BJ (cell line): ENCODE measurements at regions not wholly inside any gene's neighbourhood (a gene's known extent, or its start where the extent isn't known, plus 50 kb on each side); places are given as distances from the start of the nearest gene placed in this dataset.

ENCODE experiments used
- CTCF ChIA-PET: fragments of 350-600 bp; formaldehyde crosslinking; extraction: SDS; loops from one replicate; lab custom pipeline; 2021; ENCODE audit warnings: antibody characterized with exemption, inconsistent platforms; lab: Yijun Ruan, JAX
- POLR2A ChIA-PET: fragments of 300-600 bp; sonication (Branson Sonifier 250); formaldehyde crosslinking; extraction: SDS; loops from one replicate; lab custom pipeline; 2021; ENCODE audit warnings: antibody characterized with exemption; lab: Charles Lee
- DNase-seq: peaks from one replicate; pipeline ENCODE4 v3.0.0-alpha.2; 2011; ENCODE audit warnings: low read depth
- H3K27me3 ChIP-seq: 2 replicates; pipeline ENCODE4 v1.6.0; 2011; ENCODE audit warnings: low read length; ENCODE audit not compliant: control insufficient read depth, insufficient read depth
- H3K36me3 ChIP-seq: 2 replicates; pipeline ENCODE4 v1.5.1; 2011; ENCODE audit warnings: low read length; ENCODE audit not compliant: control insufficient read depth, insufficient read depth
- H3K4me3 ChIP-seq: 2 replicates; pipeline ENCODE4 v1.5.1; 2011; ENCODE audit warnings: low read depth, mild to moderate bottlenecking, control low read depth, low read length
- TF ChIP-seq, protein P1 (sequence below): IDR thresholded peaks from 2 replicates; pipeline ENCODE4 v1.5.1; 2011; ENCODE audit warnings: low read depth, mild to moderate bottlenecking, control low read depth, inconsistent platforms, low read length, moderate library complexity; ENCODE audit not compliant: insufficient read depth

DNA sequence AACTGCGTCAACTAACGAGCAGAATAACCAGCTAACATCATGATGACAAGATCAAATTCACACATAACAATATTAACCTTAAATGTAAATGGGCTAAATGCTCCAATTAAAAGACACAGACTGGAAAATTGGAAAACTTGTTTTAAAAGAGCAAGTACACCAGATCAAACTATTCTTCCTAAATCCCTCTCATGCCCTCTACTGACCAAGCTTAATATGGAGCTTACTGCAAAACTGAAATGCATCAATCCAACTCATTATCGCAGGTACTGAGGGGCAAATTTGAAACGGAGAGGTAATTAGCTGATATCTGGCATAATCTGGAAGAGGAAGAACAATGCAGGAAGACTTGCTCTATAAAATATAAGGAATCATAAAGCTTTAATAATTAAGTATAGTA lies 1223.8 kb downstream of the NXPH1 start:
- CTCF ChIA-PET: no interaction called here
- H3K36me3 ChIP-seq: no peaks in the 10 kb centered on the region
- no peak overlapping the region for H3K4me3 ChIP-seq
- DNase-seq: no peak
- no peaks in the 10 kb centered on the region for H3K27me3 ChIP-seq
- POLR2A ChIA-PET: no interaction called here
- TF ChIP-seq, protein P1, sequence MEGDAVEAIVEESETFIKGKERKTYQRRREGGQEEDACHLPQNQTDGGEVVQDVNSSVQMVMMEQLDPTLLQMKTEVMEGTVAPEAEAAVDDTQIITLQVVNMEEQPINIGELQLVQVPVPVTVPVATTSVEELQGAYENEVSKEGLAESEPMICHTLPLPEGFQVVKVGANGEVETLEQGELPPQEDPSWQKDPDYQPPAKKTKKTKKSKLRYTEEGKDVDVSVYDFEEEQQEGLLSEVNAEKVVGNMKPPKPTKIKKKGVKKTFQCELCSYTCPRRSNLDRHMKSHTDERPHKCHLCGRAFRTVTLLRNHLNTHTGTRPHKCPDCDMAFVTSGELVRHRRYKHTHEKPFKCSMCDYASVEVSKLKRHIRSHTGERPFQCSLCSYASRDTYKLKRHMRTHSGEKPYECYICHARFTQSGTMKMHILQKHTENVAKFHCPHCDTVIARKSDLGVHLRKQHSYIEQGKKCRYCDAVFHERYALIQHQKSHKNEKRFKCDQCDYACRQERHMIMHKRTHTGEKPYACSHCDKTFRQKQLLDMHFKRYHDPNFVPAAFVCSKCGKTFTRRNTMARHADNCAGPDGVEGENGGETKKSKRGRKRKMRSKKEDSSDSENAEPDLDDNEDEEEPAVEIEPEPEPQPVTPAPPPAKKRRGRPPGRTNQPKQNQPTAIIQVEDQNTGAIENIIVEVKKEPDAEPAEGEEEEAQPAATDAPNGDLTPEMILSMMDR: no peak

DNA sequence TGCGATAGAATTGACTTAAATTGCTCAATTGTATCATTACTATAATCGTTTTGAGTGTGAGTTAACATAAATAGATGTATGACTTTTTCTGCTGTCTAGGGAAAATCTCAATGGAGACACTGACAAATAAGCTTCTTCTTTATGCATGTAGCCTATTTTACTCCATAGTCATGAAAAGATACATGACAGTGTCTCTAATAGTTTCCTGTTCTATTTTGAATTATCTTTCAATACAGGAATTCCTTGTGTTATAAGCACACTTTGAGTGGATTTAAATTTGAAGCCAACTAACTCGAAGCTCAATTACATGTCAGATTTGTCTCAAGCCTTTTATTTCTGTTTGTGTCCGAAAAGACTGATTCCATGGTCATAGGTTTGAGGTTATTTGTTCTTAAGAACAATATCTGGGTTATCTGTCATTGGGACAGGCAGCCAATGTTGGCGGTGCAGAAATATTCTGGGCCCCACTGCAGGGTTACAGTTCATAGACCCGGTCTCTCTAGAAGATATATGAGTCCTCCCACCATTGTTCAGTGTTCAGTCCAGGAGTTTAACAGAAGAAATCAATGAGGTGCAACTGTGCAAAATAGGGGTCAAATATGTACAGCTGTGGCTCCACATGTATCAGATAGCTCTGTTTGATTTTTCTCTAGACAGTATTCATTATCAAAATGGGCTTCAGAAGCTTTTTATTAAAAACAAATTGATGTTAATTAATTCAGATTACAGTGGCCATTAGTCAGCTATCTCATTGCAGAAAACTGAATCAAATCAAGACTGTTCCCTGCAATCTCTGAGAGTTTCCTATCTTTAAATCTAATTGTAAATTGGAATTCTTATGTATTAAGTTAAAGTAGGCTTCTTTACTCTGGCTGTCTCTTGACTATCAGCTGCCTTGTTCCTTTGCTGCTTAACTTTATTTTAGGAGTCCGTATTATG lies 1238.8 kb downstream of the NXPH1 start:
- TF ChIP-seq, protein P1: no peak
- no peak for DNase-seq
- ChIA-PET CTCF (no interaction called here), POLR2A (no interaction called here)
- H3K4me3 ChIP-seq: no peak overlapping the region
- H3K27me3 ChIP-seq: no peaks in the 10 kb centered on the region
- H3K36me3 ChIP-seq: no peaks in the 10 kb centered on the region

DNA sequence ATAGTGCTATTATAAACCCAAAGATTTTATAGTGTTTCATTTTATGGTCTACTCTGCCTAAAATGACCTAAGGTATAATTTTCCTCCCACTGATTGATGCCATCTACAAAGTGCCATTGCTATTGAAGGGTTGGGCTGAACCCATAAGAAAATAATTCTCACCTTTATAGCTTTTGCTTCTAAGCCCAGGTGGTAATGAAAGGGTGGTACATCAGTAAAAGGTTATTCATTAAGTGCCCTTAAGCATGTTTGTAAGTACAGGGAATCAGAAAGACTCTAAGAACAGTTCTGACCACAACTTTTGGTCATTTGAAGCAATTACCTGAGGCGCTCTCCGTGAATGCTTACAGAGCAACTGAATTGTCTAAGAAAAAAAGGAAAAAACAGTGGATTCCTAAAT lies 1247.3 kb downstream of the NXPH1 start:
- CTCF ChIA-PET: no interaction called here
- no peaks in the 10 kb centered on the region for H3K27me3 ChIP-seq
- H3K36me3 ChIP-seq: no peaks in the 10 kb centered on the region
- POLR2A ChIA-PET: no interaction called here
- H3K4me3 ChIP-seq: no peak overlapping the region
- no peak for DNase-seq
- TF ChIP-seq, protein P1: no peak

DNA sequence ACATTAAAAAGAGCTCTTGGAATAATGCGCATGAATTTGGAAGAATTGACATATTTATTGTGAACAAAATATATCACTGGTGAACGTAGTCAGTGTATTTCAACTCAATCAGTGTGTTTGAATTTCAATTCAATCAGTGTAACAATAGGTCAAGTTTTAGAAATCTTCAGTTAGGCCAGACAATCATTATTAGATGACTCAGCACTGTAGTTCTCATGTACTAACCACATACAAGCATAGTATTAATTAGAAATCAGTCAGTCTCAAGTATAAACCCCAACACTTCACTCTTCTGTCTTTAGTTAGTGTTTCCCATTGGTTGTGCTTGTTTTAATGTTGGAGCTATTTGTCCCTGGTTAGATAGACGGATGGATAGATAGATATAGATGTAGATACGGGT lies 1247.9 kb downstream of the NXPH1 start:
- Histone ChIP-seq H3K4me3 (no peak overlapping the region), H3K36me3 (no peaks in the 10 kb centered on the region), H3K27me3 (no peaks in the 10 kb centered on the region)
- ChIA-PET CTCF (no interaction called here), POLR2A (no interaction called here)
- TF ChIP-seq, protein P1: no peak
- DNase-seq: no peak

DNA sequence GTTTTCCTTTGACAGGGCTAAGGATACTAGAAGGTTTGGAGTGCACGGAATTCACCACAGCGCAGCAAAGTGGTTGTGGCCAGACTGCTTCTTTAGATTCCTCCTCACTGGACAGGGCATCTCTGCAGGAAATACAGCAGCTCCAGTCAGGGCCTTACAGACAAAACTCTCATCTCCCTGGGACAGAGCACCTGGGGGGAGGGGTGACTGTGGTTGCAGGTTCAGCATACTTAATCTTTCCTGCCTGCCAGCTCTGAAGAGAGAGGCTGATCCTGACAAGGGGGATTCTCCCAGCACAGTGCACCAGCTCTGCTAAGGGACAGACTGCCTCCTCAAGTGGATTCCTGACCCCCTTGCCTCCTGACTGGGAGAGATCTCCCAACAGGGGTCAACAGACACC lies 1257.9 kb downstream of the NXPH1 start:
- TF ChIP-seq, protein P1: no peak

More for the DNA sequence above, 1257.9 kb downstream of the NXPH1 start:
- no peak overlapping the region for H3K4me3 ChIP-seq
- no peaks in the 10 kb centered on the region for H3K27me3 ChIP-seq
- POLR2A ChIA-PET: no interaction called here
- no peak for DNase-seq
- no peaks in the 10 kb centered on the region for H3K36me3 ChIP-seq
- CTCF ChIA-PET: no interaction called here
